T-cell (primary cell): ENCODE measurements at regions not wholly inside any gene's neighbourhood (a gene's known extent, or its start where the extent isn't known, plus 50 kb on each side); places are given as distances from the start of the nearest gene placed in this dataset.

Experiments
- ATAC-seq, 4 experiments: fragments of 200-7000 bp in 3 of 4; fragments of 150-1000 bp in 1 of 4; cut with Tn5 transposase; replicated peaks in 1 of 4; 1 replicate in 3 of 4; 2 replicates in 1 of 4; pipeline ENCODE4 v1.10.0; 2021; ENCODE audit warnings: moderate library complexity in 3 of 4, mild to moderate bottlenecking in 2 of 4, moderate number of reproducible peaks in 1 of 4
- CTCF ChIA-PET, 2 donors: fragments of 300-600 bp; sonication (Branson Sonifier 250); formaldehyde crosslinking; loops; one replicate each; lab custom pipeline; 2022; ENCODE audit warnings: antibody characterized with exemption in 2 of 2; lab: Charles Lee
- POLR2A ChIA-PET, 2 donors: fragments of 300-600 bp; sonication (Branson Sonifier 250); formaldehyde crosslinking; loops; one replicate each; lab custom pipeline; 2022; ENCODE audit warnings: antibody characterized with exemption in 2 of 2; lab: Charles Lee
- DNase-seq, 35 experiments: peaks; one replicate each; pipeline versions ENCODE4 v3.0.0 to v3.0.0-alpha.2; 2013 to 2023
- H3K27ac ChIP-seq: one replicate; pipeline ENCODE4 v1.5.1; 2013; ENCODE audit warnings: low read length
- H3K27me3 ChIP-seq, 2 experiments: replicated peaks in 1 of 2; 1 replicate in 1 of 2; 2 replicates in 1 of 2; pipeline versions ENCODE4 v1.6.1 to v1.7.0; 2013; ENCODE audit warnings: low read length in 1 of 2, mixed read lengths in 1 of 2; ENCODE audit not compliant: control insufficient read depth in 2 of 2, insufficient read depth in 2 of 2; ENCODE audit errors: extremely low read depth in 1 of 2
- H3K36me3 ChIP-seq, 2 donors: 1 replicate in 1 of 2; 2 replicates in 1 of 2; pipeline versions ENCODE4 v1.6.1 to v1.7.0; 2013; ENCODE audit warnings: low read length in 1 of 2; ENCODE audit not compliant: control insufficient read depth in 2 of 2, insufficient read depth in 1 of 2; ENCODE audit errors: extremely low read depth in 1 of 2
- H3K4me1 ChIP-seq, 2 experiments: 1 replicate in 1 of 2; 2 replicates in 1 of 2; pipeline versions ENCODE4 v1.6.1 to v1.7.0; 2013; ENCODE audit warnings: low read length in 2 of 2, mixed read lengths in 1 of 2; ENCODE audit not compliant: insufficient read depth in 2 of 2, control insufficient read depth in 1 of 2; ENCODE audit errors: extremely low read depth in 1 of 2
- H3K4me3 ChIP-seq, 2 donors: 1 replicate in 1 of 2; 2 replicates in 1 of 2; pipeline versions ENCODE4 v1.5.1 to v1.7.0; 2013; ENCODE audit warnings: mild to moderate bottlenecking in 2 of 2, low read length in 1 of 2, moderate library complexity in 1 of 2; ENCODE audit not compliant: control insufficient read depth in 1 of 2; ENCODE audit errors: extremely low read depth in 1 of 2
- H3K9me3 ChIP-seq: 2 replicates; pipeline ENCODE4 v1.7.0; 2013
- H3K27ac Mint-ChIP-seq, 2 donors: one replicate each; pipeline ENCODE4 v1.8.0; 2020 to 2021; ENCODE audit warnings: mild to moderate bottlenecking in 2 of 2, mixed read lengths in 2 of 2
- H3K27me3 Mint-ChIP-seq, 2 donors: one replicate each; pipeline ENCODE4 v1.8.0; 2021 to 2022; ENCODE audit warnings: mixed read lengths in 2 of 2
- H3K36me3 Mint-ChIP-seq: one replicate; pipeline ENCODE4 v1.8.0; 2021; ENCODE audit warnings: mixed read lengths
- H3K4me1 Mint-ChIP-seq, 3 donors: one replicate each; pipeline ENCODE4 v1.8.0; 2020 to 2022; ENCODE audit warnings: mixed read lengths in 3 of 3, mild to moderate bottlenecking in 1 of 3
- H3K4me3 Mint-ChIP-seq, 3 donors: one replicate each; pipeline ENCODE4 v1.8.0; 2020 to 2022; ENCODE audit warnings: mild to moderate bottlenecking in 3 of 3, mixed read lengths in 3 of 3, moderate library complexity in 3 of 3
- H3K9me3 Mint-ChIP-seq, 3 donors: one replicate each; pipeline ENCODE4 v1.8.0; 2020 to 2022; ENCODE audit warnings: mixed read lengths in 3 of 3
- WGBS: methylation state at CpG from one replicate; pipeline ENCODE4 v1.1.5; 2013; ENCODE audit warnings: missing lambda C conversion rate; ENCODE audit not compliant: insufficient coverage; 5-methylcytosine and 5-hydroxymethylcytosine counted together

- ATAC-seq (no peak), DNase-seq (no peak)
- peaks cover 0 to 2% (median 0%) of the 10 kb centered on the region in 3 donors for H3K9me3 Mint-ChIP-seq
- no peaks in the 10 kb centered on the region for H3K36me3 Mint-ChIP-seq
- H3K4me3 ChIP-seq, result no peak overlapping the region
- no peaks in the 10 kb centered on the region for H3K36me3 ChIP-seq
- H3K27me3 Mint-ChIP-seq, result peaks cover 43 to 64% of the 10 kb centered on the region in 2 donors
- no peak overlapping the region for H3K4me3 Mint-ChIP-seq
- peaks cover 0 to 73% of the 10 kb centered on the region in 2 experiments for H3K27me3 ChIP-seq
- no peaks in the 10 kb centered on the region for H3K9me3 ChIP-seq
- H3K4me1 Mint-ChIP-seq, result peaks cover 0 to 9% (median 4%) of the 10 kb centered on the region in 3 donors
- H3K4me1 ChIP-seq, result no peaks in the 10 kb centered on the region
- no peak overlapping the region for H3K27ac ChIP-seq
- H3K27ac Mint-ChIP-seq, result no peak overlapping the region
- ChIA-PET CTCF (no interaction called here), POLR2A (no interaction called here)
- 74% methylated on average over 11 of the region's 23 CpGs for WGBS
Measured at GRCh38 chr20:62575976-62576722, 66.2 kb upstream of the SLCO4A1 start.

GRCh38 chr20:62576815-62577489, 65.4 kb upstream of the SLCO4A1 start:
- no peaks in the 10 kb centered on the region for H3K9me3 ChIP-seq
- H3K27ac Mint-ChIP-seq, result no peak overlapping the region
- CTCF ChIA-PET, result no interaction called here
- peaks cover 45 to 68% of the 10 kb centered on the region in 2 donors for H3K27me3 Mint-ChIP-seq
- H3K36me3 Mint-ChIP-seq, result no peaks in the 10 kb centered on the region
- no peak overlapping the region for H3K27ac ChIP-seq
- H3K4me3 ChIP-seq, result no peak overlapping the region
- peaks cover 0 to 7% (median 2%) of the 10 kb centered on the region in 3 donors for H3K4me1 Mint-ChIP-seq
- POLR2A ChIA-PET, result no interaction called here
- no peaks in the 10 kb centered on the region for H3K9me3 Mint-ChIP-seq
- WGBS, result 50% methylated on average over 12 of the region's 15 CpGs
- H3K27me3 ChIP-seq, result peaks cover 0 to 81% of the 10 kb centered on the region in 2 experiments
- ATAC-seq (no peak), DNase-seq (no peak)
- no peaks in the 10 kb centered on the region for H3K4me1 ChIP-seq
- no peaks in the 10 kb centered on the region for H3K36me3 ChIP-seq
- no peak overlapping the region for H3K4me3 Mint-ChIP-seq

DNA sequence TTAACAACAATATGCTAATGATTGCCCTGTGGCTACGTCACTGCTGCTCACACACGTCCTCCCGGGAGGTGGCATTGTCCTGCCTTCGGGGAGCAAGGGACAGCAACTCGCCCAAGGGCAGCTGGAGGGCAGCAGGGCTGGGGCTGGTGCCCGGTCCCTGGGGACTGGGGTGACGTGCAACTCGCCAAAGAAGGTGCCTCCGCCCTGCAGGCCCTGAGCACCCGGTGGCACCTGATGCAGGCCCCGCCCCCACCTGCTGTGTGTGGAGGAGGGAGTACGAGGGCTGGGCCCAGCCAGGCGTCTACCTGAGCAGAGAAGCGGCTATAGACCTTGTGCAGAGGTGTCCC, 64.8 kb upstream of the SLCO4A1 start:
- Mint-ChIP-seq H3K27ac (no peak overlapping the region), H3K9me3 (no peaks in the 10 kb centered on the region), H3K27me3 (peaks cover 47 to 71% of the 10 kb centered on the region in 2 donors), H3K4me3 (no peak overlapping the region), H3K36me3 (no peaks in the 10 kb centered on the region), H3K4me1 (peaks cover 0 to 7% (median 0%) of the 10 kb centered on the region in 3 donors)
- Histone ChIP-seq H3K36me3 (no peaks in the 10 kb centered on the region), H3K4me3 (no peak overlapping the region), H3K9me3 (no peaks in the 10 kb centered on the region), H3K4me1 (no peaks in the 10 kb centered on the region), H3K27me3 (peaks cover 0 to 86% of the 10 kb centered on the region in 2 experiments), H3K27ac (no peak overlapping the region)
- ATAC-seq (no peak), DNase-seq (no peak)
- ChIA-PET POLR2A (no interaction called here), CTCF (no interaction called here)
- 38% methylated on average over 11 of the region's 14 CpGs for WGBS

DNA sequence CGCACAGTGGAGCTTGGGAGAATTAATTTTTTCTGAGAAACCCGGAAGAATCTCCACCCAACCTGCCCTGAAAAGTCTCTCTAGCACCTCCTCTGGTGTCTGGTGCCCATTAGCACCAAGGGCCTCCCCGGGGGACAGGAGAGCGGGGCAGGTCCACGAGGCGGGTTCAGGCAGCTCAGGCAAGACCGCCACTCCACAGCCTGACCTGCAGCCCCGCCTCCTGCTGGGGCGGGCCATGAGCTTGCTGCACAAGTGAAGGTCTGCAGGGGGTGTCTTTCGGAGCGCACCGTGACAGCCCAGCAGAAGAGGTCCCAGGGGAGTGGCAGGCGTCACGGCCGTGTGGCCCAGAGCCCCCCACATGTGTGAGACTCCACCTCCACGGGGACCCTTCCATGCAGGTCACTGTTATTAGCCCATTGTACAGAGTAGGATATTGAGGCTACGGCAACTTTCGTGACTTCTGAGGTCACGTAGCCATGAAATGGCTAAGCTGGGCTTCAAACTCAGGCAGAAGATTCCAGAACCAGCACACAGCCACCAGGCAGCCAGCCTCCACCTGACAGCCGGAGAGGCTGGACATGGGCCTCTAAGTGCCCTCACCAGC, 63.9 kb upstream of the SLCO4A1 start:
- Histone ChIP-seq H3K27ac (no peak overlapping the region), H3K9me3 (no peaks in the 10 kb centered on the region), H3K27me3 (peaks cover 0 to 84% of the 10 kb centered on the region in 2 experiments), H3K4me3 (no peak overlapping the region), H3K4me1 (no peaks in the 10 kb centered on the region), H3K36me3 (no peaks in the 10 kb centered on the region)
- H3K36me3 Mint-ChIP-seq, result no peaks in the 10 kb centered on the region
- H3K9me3 Mint-ChIP-seq, result no peaks in the 10 kb centered on the region
- ATAC-seq, result no peak
- no peak overlapping the region for H3K27ac Mint-ChIP-seq
- peaks cover 0 to 7% (median 0%) of the 10 kb centered on the region in 3 donors for H3K4me1 Mint-ChIP-seq
- peaks cover 54 to 74% of the 10 kb centered on the region in 2 donors for H3K27me3 Mint-ChIP-seq
- ChIA-PET POLR2A (no interaction called here), CTCF (no interaction called here)
- H3K4me3 Mint-ChIP-seq, result no peak overlapping the region
- no peak for DNase-seq
- 57% methylated on average over 15 of the region's 20 CpGs for WGBS

- CTCF ChIA-PET, result no interaction called here
- H3K4me3 ChIP-seq, result no peak overlapping the region
- peaks cover 0 to 88% of the 10 kb centered on the region in 2 experiments for H3K27me3 ChIP-seq
- no peaks in the 10 kb centered on the region for H3K9me3 Mint-ChIP-seq
- no peaks in the 10 kb centered on the region for H3K36me3 ChIP-seq
- H3K27ac Mint-ChIP-seq, result no peak overlapping the region
- no peaks in the 10 kb centered on the region for H3K9me3 ChIP-seq
- H3K27ac ChIP-seq, result no peak overlapping the region
- ATAC-seq (no peak), DNase-seq (no peak)
- H3K4me1 ChIP-seq, result no peaks in the 10 kb centered on the region
- POLR2A ChIA-PET, result no interaction called here
- no peak overlapping the region for H3K4me3 Mint-ChIP-seq
- no peaks in the 10 kb centered on the region for H3K36me3 Mint-ChIP-seq
- WGBS, result 73% methylated on average over 8 of the region's 10 CpGs
- H3K27me3 Mint-ChIP-seq, result peaks cover 47 to 71% of the 10 kb centered on the region in 2 donors
- H3K4me1 Mint-ChIP-seq, result peaks cover 0 to 7% (median 0%) of the 10 kb centered on the region in 3 donors
Measured at GRCh38 chr20:62580052-62580451, 62.3 kb upstream of the SLCO4A1 start.

- no peaks in the 10 kb centered on the region for H3K4me1 ChIP-seq
- DNase-seq, result no peak
- peaks cover 49 to 73% of the 10 kb centered on the region in 2 donors for H3K27me3 Mint-ChIP-seq
- H3K36me3 ChIP-seq, result no peaks in the 10 kb centered on the region
- H3K36me3 Mint-ChIP-seq, result no peaks in the 10 kb centered on the region
- CTCF ChIA-PET, result no interaction called here
- POLR2A ChIA-PET, result no interaction called here
- no peak overlapping the region for H3K27ac Mint-ChIP-seq
- no peaks in the 10 kb centered on the region for H3K9me3 Mint-ChIP-seq
- no peak overlapping the region for H3K27ac ChIP-seq
- peaks cover 0 to 87% of the 10 kb centered on the region in 2 experiments for H3K27me3 ChIP-seq
- no peaks in the 10 kb centered on the region for H3K9me3 ChIP-seq
- no peak overlapping the region for H3K4me3 Mint-ChIP-seq
- WGBS, result 67% methylated on average over 3 of the region's 12 CpGs
- H3K4me1 Mint-ChIP-seq, result peaks cover 0 to 7% (median 0%) of the 10 kb centered on the region in 3 donors
- no peak for ATAC-seq
- H3K4me3 ChIP-seq, result no peak overlapping the region
Measured at GRCh38 chr20:62580733-62581132, 61.6 kb upstream of the SLCO4A1 start.
